ENCODE measurements at regions not wholly inside any gene's neighbourhood (a gene's known extent, or its start where the extent isn't known, plus 50 kb on each side); places are given as distances from the start of the nearest gene placed in this dataset.

- Histone ChIP-seq H3K4me1 (ENCODE audit: control insufficient read depth in 1 of 2, insufficient read depth in 2 of 2, low read length in 2 of 2) (no peaks in the 10 kb centered on the region), H3K27me3 (ENCODE audit: control insufficient read depth in 1 of 2, insufficient read depth in 2 of 2, low read length in 1 of 2) (no peaks in the 10 kb centered on the region), H3K36me3 (ENCODE audit: control insufficient read depth in 1 of 2, insufficient read depth in 2 of 2, low read length in 1 of 2) (no peaks in the 10 kb centered on the region), H3K4me3 (ENCODE audit: low read length in 2 of 2) (no peak overlapping the region), H3K9me3 (ENCODE audit: control insufficient read depth, low read length) (no peaks in the 10 kb centered on the region), H3K27ac (ENCODE audit: low read depth in 1 of 2, low read length in 2 of 2) (no peak overlapping the region)
- 76 to 85% methylated on average over 11 of the region's 11 CpGs for WGBS, 2 donors
- no peak for ATAC-seq (ENCODE audit: low FRiP score)
- no peak for DNase-seq
- intact Hi-C loops (cut with DNase I) = no loop called here
These were observed 103.9 kb upstream of the FAM20A start for GRCh38 chr17:68704871-68705713.

GRCh38 chr17:68701046-68701445 is 99.9 kb upstream of the FAM20A start:
- no peak for DNase-seq

GRCh38 chr17:68700421-68700820 is 99.3 kb upstream of the FAM20A start:
- DNase-seq (no peak), ATAC-seq (ENCODE audit: low FRiP score) (no peak)
- no peaks in the 10 kb centered on the region for H3K9me3 ChIP-seq (ENCODE audit: control insufficient read depth, low read length)
- H3K27ac ChIP-seq (ENCODE audit: low read depth in 1 of 2, low read length in 2 of 2) = no peak overlapping the region
- no peaks in the 10 kb centered on the region for H3K36me3 ChIP-seq (ENCODE audit: control insufficient read depth in 1 of 2, insufficient read depth in 2 of 2, low read length in 1 of 2)
- 33 to 44% methylated on average over 4 of the region's 4 CpGs for WGBS, 2 donors
- H3K27me3 ChIP-seq (ENCODE audit: control insufficient read depth in 1 of 2, insufficient read depth in 2 of 2, low read length in 1 of 2) = no peaks in the 10 kb centered on the region
- H3K4me1 ChIP-seq (ENCODE audit: control insufficient read depth in 1 of 2, insufficient read depth in 2 of 2, low read length in 2 of 2) = no peaks in the 10 kb centered on the region
- intact Hi-C loops (cut with DNase I) = no loop called here
- no peak overlapping the region for H3K4me3 ChIP-seq (ENCODE audit: low read length in 2 of 2)

More at GRCh38 chr17:68701046-68701445, 99.9 kb upstream of the FAM20A start:
- no peak overlapping the region for H3K27ac ChIP-seq (ENCODE audit: low read depth in 1 of 2, low read length in 2 of 2)
- no peak for ATAC-seq (ENCODE audit: low FRiP score)
- H3K9me3 ChIP-seq (ENCODE audit: control insufficient read depth, low read length) = no peaks in the 10 kb centered on the region
- no peaks in the 10 kb centered on the region for H3K27me3 ChIP-seq (ENCODE audit: control insufficient read depth in 1 of 2, insufficient read depth in 2 of 2, low read length in 1 of 2)
- no peak overlapping the region for H3K4me3 ChIP-seq (ENCODE audit: low read length in 2 of 2)
- no peaks in the 10 kb centered on the region for H3K36me3 ChIP-seq (ENCODE audit: control insufficient read depth in 1 of 2, insufficient read depth in 2 of 2, low read length in 1 of 2)
- WGBS, 2 donors = 59 to 80% methylated on average over 2 of the region's 2 CpGs
- intact Hi-C loops (cut with DNase I) = no loop called here
- H3K4me1 ChIP-seq (ENCODE audit: control insufficient read depth in 1 of 2, insufficient read depth in 2 of 2, low read length in 2 of 2) = no peaks in the 10 kb centered on the region

- H3K4me3 ChIP-seq (ENCODE audit: low read length in 2 of 2) = no peak overlapping the region
- no peaks in the 10 kb centered on the region for H3K27me3 ChIP-seq (ENCODE audit: control insufficient read depth in 1 of 2, insufficient read depth in 2 of 2, low read length in 1 of 2)
- 73 to 88% methylated on average over 6 of the region's 6 CpGs for WGBS, 2 donors
- no peaks in the 10 kb centered on the region for H3K4me1 ChIP-seq (ENCODE audit: control insufficient read depth in 1 of 2, insufficient read depth in 2 of 2, low read length in 2 of 2)
- no peaks in the 10 kb centered on the region for H3K9me3 ChIP-seq (ENCODE audit: control insufficient read depth, low read length)
- H3K27ac ChIP-seq (ENCODE audit: low read depth in 1 of 2, low read length in 2 of 2) = no peak overlapping the region
- ATAC-seq (ENCODE audit: low FRiP score) = no peak
- H3K36me3 ChIP-seq (ENCODE audit: control insufficient read depth in 1 of 2, insufficient read depth in 2 of 2, low read length in 1 of 2) = no peaks in the 10 kb centered on the region
- intact Hi-C loops (cut with DNase I) = no loop called here
- DNase-seq = no peak
These were observed 98.8 kb upstream of the FAM20A start for GRCh38 chr17:68699936-68700335.

GRCh38 chr17:68698746-68699145 is 97.6 kb upstream of the FAM20A start:
- Histone ChIP-seq H3K27me3 (ENCODE audit: control insufficient read depth in 1 of 2, insufficient read depth in 2 of 2, low read length in 1 of 2) (no peaks in the 10 kb centered on the region), H3K27ac (ENCODE audit: low read depth in 1 of 2, low read length in 2 of 2) (no peak overlapping the region), H3K9me3 (ENCODE audit: control insufficient read depth, low read length) (no peaks in the 10 kb centered on the region), H3K4me3 (ENCODE audit: low read length in 2 of 2) (no peak overlapping the region), H3K4me1 (ENCODE audit: control insufficient read depth in 1 of 2, insufficient read depth in 2 of 2, low read length in 2 of 2) (no peaks in the 10 kb centered on the region), H3K36me3 (ENCODE audit: control insufficient read depth in 1 of 2, insufficient read depth in 2 of 2, low read length in 1 of 2) (no peaks in the 10 kb centered on the region)
- ATAC-seq (ENCODE audit: low FRiP score) (no peak), DNase-seq (peak in 1 of 2 donors; percentile 54)
- 58% methylated on average over 3 of the region's 3 CpGs for WGBS, 2 donors
- intact Hi-C loops (cut with DNase I) = no loop called here

- Histone ChIP-seq H3K27ac (ENCODE audit: low read depth in 1 of 2, low read length in 2 of 2) (no peak overlapping the region), H3K9me3 (ENCODE audit: control insufficient read depth, low read length) (no peaks in the 10 kb centered on the region), H3K27me3 (ENCODE audit: control insufficient read depth in 1 of 2, insufficient read depth in 2 of 2, low read length in 1 of 2) (no peaks in the 10 kb centered on the region), H3K4me3 (ENCODE audit: low read length in 2 of 2) (no peak overlapping the region), H3K4me1 (ENCODE audit: control insufficient read depth in 1 of 2, insufficient read depth in 2 of 2, low read length in 2 of 2) (no peaks in the 10 kb centered on the region), H3K36me3 (ENCODE audit: control insufficient read depth in 1 of 2, insufficient read depth in 2 of 2, low read length in 1 of 2) (no peaks in the 10 kb centered on the region)
- intact Hi-C loops (cut with DNase I) = no loop called here
- WGBS, 2 donors = 89 to 90% methylated on average over 1 of the region's 1 CpG
- ATAC-seq (ENCODE audit: low FRiP score) (peak; percentile 31), DNase-seq (no peak)
These were observed 96.7 kb upstream of the FAM20A start for GRCh38 chr17:68697850-68698361.

GRCh38 chr17:68695659-68696058 is 94.5 kb upstream of the FAM20A start:
- H3K36me3 ChIP-seq (ENCODE audit: control insufficient read depth in 1 of 2, insufficient read depth in 2 of 2, low read length in 1 of 2) = no peaks in the 10 kb centered on the region
- DNase-seq = no peak
- 94 to 95% methylated on average over 2 of the region's 2 CpGs for WGBS, 2 donors
- H3K4me3 ChIP-seq (ENCODE audit: low read length in 2 of 2) = no peak overlapping the region
- no peak for ATAC-seq (ENCODE audit: low FRiP score)
- H3K27me3 ChIP-seq (ENCODE audit: control insufficient read depth in 1 of 2, insufficient read depth in 2 of 2, low read length in 1 of 2) = no peaks in the 10 kb centered on the region
- no peak overlapping the region for H3K27ac ChIP-seq (ENCODE audit: low read depth in 1 of 2, low read length in 2 of 2)
- no peaks in the 10 kb centered on the region for H3K9me3 ChIP-seq (ENCODE audit: control insufficient read depth, low read length)
- intact Hi-C loops (cut with DNase I) = no loop called here
- H3K4me1 ChIP-seq (ENCODE audit: control insufficient read depth in 1 of 2, insufficient read depth in 2 of 2, low read length in 2 of 2) = no peaks in the 10 kb centered on the region

- H3K9me3 ChIP-seq (ENCODE audit: control insufficient read depth, low read length) = no peaks in the 10 kb centered on the region
- WGBS, 2 donors = 81% methylated on average over 6 of the region's 6 CpGs
- no peak overlapping the region for H3K4me3 ChIP-seq (ENCODE audit: low read length in 2 of 2)
- no peaks in the 10 kb centered on the region for H3K27me3 ChIP-seq (ENCODE audit: control insufficient read depth in 1 of 2, insufficient read depth in 2 of 2, low read length in 1 of 2)
- intact Hi-C loops (cut with DNase I) = no loop called here
- no peaks in the 10 kb centered on the region for H3K36me3 ChIP-seq (ENCODE audit: control insufficient read depth in 1 of 2, insufficient read depth in 2 of 2, low read length in 1 of 2)
- H3K4me1 ChIP-seq (ENCODE audit: control insufficient read depth in 1 of 2, insufficient read depth in 2 of 2, low read length in 2 of 2) = no peaks in the 10 kb centered on the region
- H3K27ac ChIP-seq (ENCODE audit: low read depth in 1 of 2, low read length in 2 of 2) = no peak overlapping the region
- ATAC-seq (ENCODE audit: low FRiP score) = no peak
- DNase-seq = no peak
These were observed 93.8 kb upstream of the FAM20A start for GRCh38 chr17:68694791-68695485.

GRCh38 chr17:68693896-68694295 is 92.7 kb upstream of the FAM20A start:
- Histone ChIP-seq H3K4me1 (ENCODE audit: control insufficient read depth in 1 of 2, insufficient read depth in 2 of 2, low read length in 2 of 2) (no peaks in the 10 kb centered on the region), H3K27me3 (ENCODE audit: control insufficient read depth in 1 of 2, insufficient read depth in 2 of 2, low read length in 1 of 2) (no peaks in the 10 kb centered on the region), H3K36me3 (ENCODE audit: control insufficient read depth in 1 of 2, insufficient read depth in 2 of 2, low read length in 1 of 2) (no peaks in the 10 kb centered on the region), H3K9me3 (ENCODE audit: control insufficient read depth, low read length) (no peaks in the 10 kb centered on the region), H3K27ac (ENCODE audit: low read depth in 1 of 2, low read length in 2 of 2) (no peak overlapping the region), H3K4me3 (ENCODE audit: low read length in 2 of 2) (no peak overlapping the region)
- WGBS, 2 donors = 91 to 92% methylated on average over 8 of the region's 8 CpGs
- DNase-seq (no peak), ATAC-seq (ENCODE audit: low FRiP score) (no peak)
- intact Hi-C loops (cut with DNase I) = no loop called here

Measured in aorta (tissue), 5 donors.